Esophagus squamous epithelium (tissue), 5 donors: ENCODE measurements at regions not wholly inside any gene's neighbourhood (a gene's known extent, or its start where the extent isn't known, plus 50 kb on each side); places are given as distances from the start of the nearest gene placed in this dataset.

Experiments used
- DNase-seq: peaks from one replicate; lab custom pipeline; 2025; lab: John Stamatoyannopoulos, UW
- H3K27ac ChIP-seq, 4 donors: fragments of 200-600 bp; sonication (generic); one replicate each; pipeline ENCODE4 v1.5.1; 2016 to 2019; ENCODE audit warnings: mild to moderate bottlenecking in 1 of 4
- H3K27me3 ChIP-seq, 4 donors: fragments of 200-600 bp; sonication (generic); 1 replicate in 3 of 4; 2 replicates in 1 of 4; pipeline versions ENCODE4 v1.5.1 to v1.6.0; 2017 to 2021; ENCODE audit warnings: antibody characterized with exemption in 1 of 4
- H3K36me3 ChIP-seq, 3 donors: fragments of 200-600 bp; sonication (generic); one replicate each; pipeline ENCODE4 v1.5.1; 2016 to 2019
- H3K4me1 ChIP-seq, 3 donors: fragments of 200-600 bp; sonication (generic); one replicate each; pipeline ENCODE4 v1.5.1; 2017 to 2019
- H3K4me3 ChIP-seq, 4 donors: fragments of 200-600 bp; sonication (generic); 1 replicate in 3 of 4; 2 replicates in 1 of 4; pipeline ENCODE4 v1.5.1; 2016 to 2019; ENCODE audit warnings: mild to moderate bottlenecking in 2 of 4, moderate library complexity in 1 of 4
- H3K9me3 ChIP-seq, 3 donors: fragments of 200-600 bp; sonication (generic); one replicate each; pipeline ENCODE4 v1.5.1; 2016 to 2019
- POLR2A ChIP-seq, 4 donors: fragments of 450-650 bp; IDR thresholded peaks; one replicate each; pipeline ENCODE4 v1.6.1; 2017; ENCODE audit warnings: antibody characterized with exemption in 4 of 4, mild to moderate bottlenecking in 4 of 4, moderate library complexity in 3 of 4
- WGBS, 2 donors: methylation state at CpG; one replicate each; pipeline ENCODE4 v1.1.5; 2018; 5-methylcytosine and 5-hydroxymethylcytosine counted together
- intact Hi-C: fragments of 100-400 bp; cut with DNase I; formaldehyde crosslinking; loops from one replicate; pipeline ENCODE4 v1.15.0; 2022
- TF ChIP-seq, protein P1 (sequence below), 6 experiments: fragments of 450-650 bp in 4 of 6; fragments of 200-600 bp in 2 of 6; sonication (generic) in 2 of 6; IDR thresholded peaks; one replicate each; pipeline ENCODE4 v1.5.1; 2016 to 2019; ENCODE audit warnings: antibody characterized with exemption in 6 of 6, mild to moderate bottlenecking in 4 of 6, moderate library complexity in 4 of 6
- donor health status: DM: yes; HTN: yes; CAD: no.

DNA sequence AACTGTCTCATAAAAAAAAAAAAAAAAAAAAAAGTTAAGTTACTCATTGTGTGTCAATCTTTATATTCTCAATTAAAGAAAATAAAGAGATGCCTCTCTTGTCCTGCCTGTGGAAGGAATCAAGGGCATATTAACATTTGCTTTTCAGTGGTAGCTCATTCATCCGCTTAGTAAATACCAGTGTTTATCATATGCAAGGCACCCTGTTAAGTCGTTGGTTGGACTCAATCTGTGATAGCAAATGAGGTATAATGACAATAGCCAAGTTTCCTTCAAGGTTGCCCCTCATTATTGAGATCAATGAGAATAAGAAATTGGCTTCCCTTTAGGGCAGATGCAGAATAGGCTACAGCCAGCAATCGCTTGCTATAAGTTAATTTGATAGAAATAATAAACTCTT is 812.7 kb upstream of the COBL start:
- TF ChIP-seq, protein P1, sequence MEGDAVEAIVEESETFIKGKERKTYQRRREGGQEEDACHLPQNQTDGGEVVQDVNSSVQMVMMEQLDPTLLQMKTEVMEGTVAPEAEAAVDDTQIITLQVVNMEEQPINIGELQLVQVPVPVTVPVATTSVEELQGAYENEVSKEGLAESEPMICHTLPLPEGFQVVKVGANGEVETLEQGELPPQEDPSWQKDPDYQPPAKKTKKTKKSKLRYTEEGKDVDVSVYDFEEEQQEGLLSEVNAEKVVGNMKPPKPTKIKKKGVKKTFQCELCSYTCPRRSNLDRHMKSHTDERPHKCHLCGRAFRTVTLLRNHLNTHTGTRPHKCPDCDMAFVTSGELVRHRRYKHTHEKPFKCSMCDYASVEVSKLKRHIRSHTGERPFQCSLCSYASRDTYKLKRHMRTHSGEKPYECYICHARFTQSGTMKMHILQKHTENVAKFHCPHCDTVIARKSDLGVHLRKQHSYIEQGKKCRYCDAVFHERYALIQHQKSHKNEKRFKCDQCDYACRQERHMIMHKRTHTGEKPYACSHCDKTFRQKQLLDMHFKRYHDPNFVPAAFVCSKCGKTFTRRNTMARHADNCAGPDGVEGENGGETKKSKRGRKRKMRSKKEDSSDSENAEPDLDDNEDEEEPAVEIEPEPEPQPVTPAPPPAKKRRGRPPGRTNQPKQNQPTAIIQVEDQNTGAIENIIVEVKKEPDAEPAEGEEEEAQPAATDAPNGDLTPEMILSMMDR (IDR thresholded peaks at IDR 0.05) = no peak
- no peak for TF ChIP-seq POLR2A (IDR thresholded peaks at IDR 0.05)
- 65 to 69% methylated on average over 3 of the region's 3 CpGs for WGBS, 2 donors

DNA sequence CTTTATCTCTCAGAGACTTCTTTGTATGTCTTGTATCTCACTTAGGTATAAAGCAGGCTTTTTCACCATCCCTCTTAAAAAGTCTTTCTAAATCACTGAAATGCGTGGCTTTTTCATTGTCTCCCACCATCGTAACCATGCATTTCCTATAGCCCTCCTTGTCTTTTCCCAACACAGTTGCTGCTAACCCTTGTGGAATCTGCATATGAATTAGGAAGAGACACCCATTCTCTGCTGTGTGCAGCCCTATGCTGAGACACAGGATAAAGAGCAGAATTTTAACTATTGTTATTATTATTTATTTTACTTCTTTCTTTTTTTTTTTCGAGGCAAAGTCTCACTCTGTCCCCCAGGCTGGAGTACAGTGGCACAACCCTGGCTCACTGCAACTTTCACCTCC is 804.3 kb upstream of the COBL start:
- no peaks in the 10 kb centered on the region for H3K36me3 ChIP-seq
- H3K4me3 ChIP-seq = no peak overlapping the region
- H3K27me3 ChIP-seq = no peaks in the 10 kb centered on the region
- H3K9me3 ChIP-seq = no peaks in the 10 kb centered on the region
- intact Hi-C loops = no loop called here
- 40 to 53% methylated on average over 3 of the region's 3 CpGs for WGBS, 2 donors
- H3K4me1 ChIP-seq = no peaks in the 10 kb centered on the region
- TF ChIP-seq, protein P1 (IDR thresholded peaks at IDR 0.05) = no peak
- TF ChIP-seq POLR2A (IDR thresholded peaks at IDR 0.05) = no peak
- H3K27ac ChIP-seq = no peak overlapping the region
- no peak for DNase-seq

More for the DNA sequence above, 812.7 kb upstream of the COBL start:
- Histone ChIP-seq H3K9me3 (no peaks in the 10 kb centered on the region), H3K36me3 (no peaks in the 10 kb centered on the region), H3K27ac (no peak overlapping the region), H3K4me3 (no peak overlapping the region), H3K27me3 (no peaks in the 10 kb centered on the region), H3K4me1 (no peaks in the 10 kb centered on the region)
- DNase-seq = no peak
- intact Hi-C loops = no loop called here

DNA sequence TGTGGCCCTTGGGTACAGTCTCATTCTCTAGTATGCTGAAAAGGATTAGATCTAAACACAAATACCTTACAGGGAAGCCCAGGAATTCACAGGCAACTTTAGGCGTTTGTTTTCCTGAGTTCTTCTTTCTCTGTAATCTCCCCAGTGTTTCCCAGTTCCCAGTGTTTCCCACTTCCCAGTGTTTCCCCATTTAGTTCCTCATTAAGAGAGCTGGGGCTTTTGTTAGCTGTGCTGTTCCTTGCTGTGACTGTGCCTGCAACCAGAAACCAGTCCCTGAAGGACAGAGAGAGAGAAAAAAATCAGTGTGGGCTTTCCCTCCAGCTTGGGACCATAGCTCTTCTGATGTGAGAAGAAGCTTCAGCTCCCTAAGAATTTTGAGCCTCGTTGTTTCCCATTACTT is 802.9 kb upstream of the COBL start:
- intact Hi-C loops = no loop called here
- Histone ChIP-seq H3K9me3 (no peaks in the 10 kb centered on the region), H3K27ac (no peak overlapping the region), H3K4me3 (no peak overlapping the region), H3K36me3 (no peaks in the 10 kb centered on the region), H3K27me3 (no peaks in the 10 kb centered on the region), H3K4me1 (no peaks in the 10 kb centered on the region)
- TF ChIP-seq, protein P1 (IDR thresholded peaks at IDR 0.05) = no peak
- 11 to 18% methylated on average over 2 of the region's 2 CpGs for WGBS, 2 donors
- no peak for DNase-seq

DNA sequence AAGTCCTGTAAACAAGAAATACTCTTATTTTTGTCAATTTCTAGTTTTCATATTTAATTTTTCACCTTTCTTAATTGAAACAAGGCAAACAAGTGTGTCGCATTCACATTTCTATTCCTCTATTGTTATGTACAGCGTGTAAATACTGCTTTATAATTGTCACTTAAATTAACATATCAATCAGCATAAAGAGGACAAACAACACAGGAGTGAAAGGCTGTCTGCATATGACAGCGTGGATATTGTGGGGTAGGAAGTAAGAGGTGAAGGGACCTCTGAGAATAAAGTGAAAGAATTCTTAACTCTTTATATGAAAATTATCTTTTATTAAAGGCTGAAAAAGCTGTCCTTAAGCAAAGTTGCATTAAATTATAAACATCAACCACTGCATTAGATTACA is 797.9 kb upstream of the COBL start:
- intact Hi-C loops = no loop called here
- TF ChIP-seq POLR2A (IDR thresholded peaks at IDR 0.05) = no peak
- TF ChIP-seq, protein P1 (IDR thresholded peaks at IDR 0.05) = no peak
- H3K36me3 ChIP-seq = no peaks in the 10 kb centered on the region
- no peak for DNase-seq
- no peak overlapping the region for H3K27ac ChIP-seq
- no peak overlapping the region for H3K4me3 ChIP-seq
- H3K27me3 ChIP-seq = no peaks in the 10 kb centered on the region
- WGBS, 2 donors = 34 to 45% methylated on average over 3 of the region's 3 CpGs
- no peaks in the 10 kb centered on the region for H3K4me1 ChIP-seq
- no peaks in the 10 kb centered on the region for H3K9me3 ChIP-seq

DNA sequence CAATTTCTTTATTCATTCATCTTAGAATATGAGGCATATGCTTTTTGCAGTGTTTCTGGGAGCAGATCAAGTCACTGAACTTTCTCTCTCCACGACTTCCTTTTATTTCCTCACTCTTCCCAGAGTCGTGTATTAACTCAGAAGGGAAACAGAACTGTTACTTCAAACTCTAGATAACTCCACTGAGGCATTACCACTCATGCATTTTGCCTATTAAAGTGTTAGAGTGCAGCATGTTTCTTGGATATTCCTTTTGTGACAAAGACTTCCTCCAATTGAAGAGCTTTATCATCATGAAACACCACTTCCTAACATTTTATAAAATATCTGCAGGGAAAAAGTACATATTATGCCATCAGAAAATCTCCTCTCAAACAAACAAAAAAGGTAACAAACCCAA is 797.4 kb upstream of the COBL start:
- Histone ChIP-seq H3K27ac (no peak overlapping the region), H3K9me3 (no peaks in the 10 kb centered on the region), H3K36me3 (no peaks in the 10 kb centered on the region), H3K27me3 (no peaks in the 10 kb centered on the region), H3K4me1 (no peaks in the 10 kb centered on the region), H3K4me3 (no peak overlapping the region)
- intact Hi-C loops = no loop called here
- no peak for TF ChIP-seq POLR2A (IDR thresholded peaks at IDR 0.05)
- TF ChIP-seq, protein P1 (IDR thresholded peaks at IDR 0.05) = no peak
- WGBS, 2 donors = 12 to 25% methylated on average over 2 of the region's 2 CpGs
- DNase-seq = no peak
